HEK293 (cell line): ENCODE measurements at regions not wholly inside any gene's neighbourhood (a gene's known extent, or its start where the extent isn't known, plus 50 kb on each side); places are given as distances from the start of the nearest gene placed in this dataset.

Experiments used
- CTCF ChIA-PET: fragments of 350-600 bp; formaldehyde crosslinking; extraction: SDS; loops from one replicate; lab custom pipeline; 2021; ENCODE audit warnings: antibody characterized with exemption; lab: Yijun Ruan, JAX
- POLR2A ChIA-PET: fragments of 300-600 bp; formaldehyde crosslinking; extraction: SDS; loops from one replicate; lab custom pipeline; 2020; ENCODE audit warnings: antibody characterized with exemption, inconsistent platforms; lab: Yijun Ruan, JAX
- H3K27ac ChIP-seq: fragments of 200-500 bp; sonication (Bioruptor generic); 2 replicates; pipeline ENCODE4 v1.5.1; 2014; ENCODE audit warnings: low read depth, low read length, control low read depth, inconsistent platforms; ENCODE audit errors: extremely low read depth
- H3K36me3 ChIP-seq, 2 experiments: fragments of 200-500 bp in 1 of 2; sonication (Bioruptor generic) in 1 of 2; 1 replicate in 1 of 2; 2 replicates in 1 of 2; pipeline ENCODE4 v1.5.1; 2014 to 2017; ENCODE audit warnings: inconsistent platforms in 2 of 2, low read length in 2 of 2; ENCODE audit not compliant: control insufficient read depth in 2 of 2, insufficient read depth in 1 of 2
- H3K4me1 ChIP-seq: fragments of 200-500 bp; sonication (Bioruptor generic); 2 replicates; pipeline ENCODE4 v1.5.1; 2014; ENCODE audit warnings: mild to moderate bottlenecking, low read length, inconsistent platforms; ENCODE audit not compliant: control insufficient read depth, insufficient read depth
- H3K4me3 ChIP-seq: 2 replicates; pipeline ENCODE4 v1.5.1; 2011; ENCODE audit warnings: low read depth, mild to moderate bottlenecking, control low read depth, low read length, moderate library complexity
- H3K9me3 ChIP-seq: fragments of 200-500 bp; sonication (Bioruptor generic); 2 replicates; pipeline ENCODE4 v1.5.1; 2014; ENCODE audit warnings: low read depth, low read length, inconsistent platforms; ENCODE audit not compliant: control insufficient read depth, insufficient read depth
- ATF2 ChIP-seq: fragments of 450-650 bp; formaldehyde crosslinking; IDR thresholded peaks from 2 replicates; pipeline ENCODE4 v1.5.1; 2016; ENCODE audit warnings: missing biosample characterization, missing genetic modification characterization, low read depth
- HIC1 ChIP-seq: fragments of 450-650 bp; formaldehyde crosslinking; IDR thresholded peaks from 2 replicates; pipeline ENCODE4 v1.5.1; 2016; ENCODE audit warnings: missing biosample characterization, missing genetic modification characterization
- HOXC10 ChIP-seq: sonication (generic); formaldehyde crosslinking; IDR thresholded peaks from 2 replicates; pipeline ENCODE4 v1.8.1; 2023; ENCODE audit warnings: mild to moderate bottlenecking, missing genetic modification reagents
- INSM2 ChIP-seq: fragments of 450-650 bp; formaldehyde crosslinking; IDR thresholded peaks from 2 replicates; pipeline ENCODE4 v1.5.1; 2016; ENCODE audit warnings: missing biosample characterization, missing genetic modification characterization
- KLF16 ChIP-seq: fragments of 450-650 bp; formaldehyde crosslinking; IDR thresholded peaks from 2 replicates; pipeline ENCODE4 v1.5.1; 2017; ENCODE audit warnings: missing biosample characterization, missing genetic modification characterization
- KLF7 ChIP-seq: fragments of 450-650 bp; formaldehyde crosslinking; IDR thresholded peaks from 2 replicates; pipeline ENCODE4 v1.5.1; 2016; ENCODE audit warnings: missing biosample characterization, missing genetic modification characterization, borderline replicate concordance
- OVOL3 ChIP-seq: fragments of 450-650 bp; formaldehyde crosslinking; IDR thresholded peaks from 2 replicates; pipeline ENCODE4 v1.5.1; 2016; ENCODE audit warnings: missing biosample characterization, missing genetic modification characterization
- PRDM1 ChIP-seq: fragments of 450-650 bp; formaldehyde crosslinking; IDR thresholded peaks from 2 replicates; pipeline ENCODE4; 2016; ENCODE audit warnings: missing biosample characterization, missing genetic modification characterization
- REPIN1 ChIP-seq: fragments of 450-650 bp; formaldehyde crosslinking; IDR thresholded peaks from 2 replicates; pipeline ENCODE4 v1.5.1; 2017; ENCODE audit warnings: missing biosample characterization, missing genetic modification characterization, low read depth
- SETDB1 ChIP-seq: IDR thresholded peaks from one replicate; pipeline ENCODE4 v1.6.1; 2017; ENCODE audit warnings: mild to moderate bottlenecking, low read length, moderate library complexity, mixed read lengths; ENCODE audit not compliant: insufficient read length
- ZFP37 ChIP-seq: fragments of 450-650 bp; formaldehyde crosslinking; IDR thresholded peaks from 2 replicates; pipeline ENCODE4 v1.5.1; 2016; ENCODE audit warnings: missing biosample characterization, missing genetic modification characterization
- ZFP41 ChIP-seq: fragments of 450-650 bp; formaldehyde crosslinking; IDR thresholded peaks from 2 replicates; pipeline ENCODE4 v1.5.1; 2016; ENCODE audit warnings: missing biosample characterization, missing genetic modification characterization, borderline replicate concordance
- ZIC2 ChIP-seq: fragments of 450-650 bp; formaldehyde crosslinking; IDR thresholded peaks from 2 replicates; pipeline ENCODE4 v1.5.1; 2016; ENCODE audit warnings: missing biosample characterization, missing genetic modification characterization
- ZNF148 ChIP-seq: fragments of 450-650 bp; formaldehyde crosslinking; IDR thresholded peaks from 2 replicates; pipeline ENCODE4 v1.5.0; 2017; ENCODE audit warnings: missing biosample characterization, missing genetic modification characterization, borderline replicate concordance
- ZNF184 ChIP-seq: fragments of 450-650 bp; IDR thresholded peaks from 2 replicates; pipeline ENCODE4 v1.5.1; 2018; ENCODE audit warnings: missing biosample characterization, mild to moderate bottlenecking, missing genetic modification characterization
- ZNF2 ChIP-seq: fragments of 450-650 bp; formaldehyde crosslinking; IDR thresholded peaks from 2 replicates; pipeline ENCODE4 v1.5.1; 2016; ENCODE audit warnings: missing biosample characterization, missing genetic modification characterization
- ZNF221 ChIP-seq: fragments of 450-650 bp; formaldehyde crosslinking; IDR thresholded peaks from 2 replicates; pipeline ENCODE4 v1.5.1; 2017; ENCODE audit warnings: missing biosample characterization, missing genetic modification characterization, borderline replicate concordance
- ZNF404 ChIP-seq: fragments of 450-650 bp; formaldehyde crosslinking; IDR thresholded peaks from 2 replicates; pipeline ENCODE4 v1.5.1; 2017; ENCODE audit warnings: missing biosample characterization, missing genetic modification characterization
- ZNF510 ChIP-seq: fragments of 450-650 bp; formaldehyde crosslinking; IDR thresholded peaks from 2 replicates; pipeline ENCODE4 v1.5.1; 2018; ENCODE audit warnings: mild to moderate bottlenecking, missing genetic modification characterization, missing biosample characterization; ENCODE audit not compliant: insufficient replicate concordance
- ZNF561 ChIP-seq: fragments of 450-650 bp; IDR thresholded peaks from 2 replicates; pipeline ENCODE4 v1.5.1; 2018; ENCODE audit warnings: missing biosample characterization, missing genetic modification characterization, borderline replicate concordance
- ZNF626 ChIP-seq: fragments of 450-650 bp; sonication (Bioruptor Pico); formaldehyde crosslinking; IDR thresholded peaks from 2 replicates; pipeline ENCODE4 v1.5.1; 2018; ENCODE audit warnings: missing biosample characterization, missing genetic modification characterization, inconsistent platforms
- ZNF664 ChIP-seq: fragments of 450-650 bp; formaldehyde crosslinking; IDR thresholded peaks from 2 replicates; pipeline ENCODE4 v1.5.1; 2016; ENCODE audit warnings: missing biosample characterization, missing genetic modification characterization
- ZXDB ChIP-seq: fragments of 450-650 bp; formaldehyde crosslinking; IDR thresholded peaks from 2 replicates; pipeline ENCODE4 v1.5.1; 2016; ENCODE audit warnings: missing biosample characterization, missing genetic modification characterization

GRCh38 chr7:24017519-24017918, 266.5 kb upstream of the NPY start:
- ChIA-PET CTCF (no interaction called here), POLR2A (no interaction called here)
- H3K9me3 ChIP-seq = no peaks in the 10 kb centered on the region
- H3K4me3 ChIP-seq = no peak overlapping the region
- H3K36me3 ChIP-seq = no peaks in the 10 kb centered on the region
- H3K27ac ChIP-seq = no peak overlapping the region
- H3K4me1 ChIP-seq = no peaks in the 10 kb centered on the region
- no peak for TF ChIP-seq HOXC10
- no peak for TF ChIP-seq ZFP37
- TF ChIP-seq PRDM1 (tag by site-specific recombination) = no peak
- TF ChIP-seq KLF16 = no peak
- TF ChIP-seq INSM2 (tag by site-specific recombination) = no peak
- no peak for TF ChIP-seq ZNF626 (tag by site-specific recombination)
- TF ChIP-seq ATF2 (tag by site-specific recombination) = no peak
- no peak for TF ChIP-seq ZNF221 (tag by site-specific recombination)
- TF ChIP-seq, all 188 proteins: peak for 0

GRCh38 chr7:24018331-24018730, 265.7 kb upstream of the NPY start:
- H3K27ac ChIP-seq = no peak overlapping the region
- CTCF ChIA-PET = interaction anchor here (0.7 kb wide), 1 partner anchor 16 kb away, joined by 4 read pairs; no protein-coding TSS in a partner anchor
- no peaks in the 10 kb centered on the region for H3K4me1 ChIP-seq

More at GRCh38 chr7:24018331-24018730, 265.7 kb upstream of the NPY start:
- Histone ChIP-seq H3K36me3 (no peaks in the 10 kb centered on the region), H3K9me3 (no peaks in the 10 kb centered on the region), H3K4me3 (no peak overlapping the region)
- POLR2A ChIA-PET = no interaction called here
- TF ChIP-seq ZNF148 (tag by site-specific recombination) (no peak), ZNF561 (tag by site-specific recombination) (no peak), ZNF404 (tag by site-specific recombination) (no peak), ZNF664 (tag by site-specific recombination) (no peak), OVOL3 (tag by site-specific recombination) (no peak), ZXDB (no peak), ZNF184 (no peak), ZFP41 (tag by site-specific recombination) (no peak), ZNF221 (tag by site-specific recombination) (no peak), KLF7 (no peak), HIC1 (no peak), ZNF510 (no peak), SETDB1 (no peak), ZNF2 (tag by site-specific recombination) (no peak), REPIN1 (tag by site-specific recombination) (no peak), ZIC2 (tag by site-specific recombination) (no peak)
- TF ChIP-seq, all 188 proteins: peak for 0
